OCI-LY7 (cell line): ENCODE measurements at regions not wholly inside any gene's neighbourhood (a gene's known extent, or its start where the extent isn't known, plus 50 kb on each side); places are given as distances from the start of the nearest gene placed in this dataset.

Experiments
- BruUV-seq: library from RNA; stranded (reverse); fragments of 400-500 nt; replicated peaks from 2 replicates; lab custom pipeline; 2021; lab: Mats Ljungman, UMichigan
- CTCF ChIA-PET: fragments of 300-600 bp; sonication (Branson Sonifier 250); formaldehyde crosslinking; loops from one replicate; lab custom pipeline; 2022; ENCODE audit warnings: antibody characterized with exemption; ENCODE audit not compliant: unreplicated experiment; lab: Charles Lee
- POLR2A ChIA-PET: fragments of 300-600 bp; sonication (Branson Sonifier 250); formaldehyde crosslinking; loops from one replicate; lab custom pipeline; 2022; ENCODE audit warnings: antibody characterized with exemption; lab: Charles Lee
- DNase-seq: peaks from one replicate; pipeline ENCODE4 v3.0.0-alpha.2; 2015; ENCODE audit warnings: low spot score
- H2AFZ ChIP-seq: fragments of 200-600 bp; sonication (generic), shearing (Covaris generic); 2 replicates; pipeline ENCODE4 v1.6.1; 2014; ENCODE audit warnings: mild to moderate bottlenecking, antibody characterized with exemption, low read length, moderate library complexity
- H3K27ac ChIP-seq: fragments of 200-600 bp; sonication (generic); 2 replicates; pipeline ENCODE4 v1.5.1; 2014; ENCODE audit warnings: mixed run types, low read depth, mild to moderate bottlenecking, moderate library complexity, low read length, inconsistent platforms; ENCODE audit not compliant: poor library complexity, severe bottlenecking
- H3K36me3 ChIP-seq: fragments of 200-600 bp; sonication (generic); 2 replicates; pipeline ENCODE4 v1.6.1; 2014; ENCODE audit warnings: mild to moderate bottlenecking, antibody characterized with exemption, low read length, moderate library complexity, mixed read lengths; ENCODE audit not compliant: insufficient read depth
- H3K4me1 ChIP-seq: fragments of 200-600 bp; sonication (generic); 2 replicates; pipeline ENCODE4 v1.5.1; 2014; ENCODE audit warnings: mild to moderate bottlenecking, low read length; ENCODE audit not compliant: insufficient read depth, poor library complexity, severe bottlenecking
- H3K4me2 ChIP-seq: fragments of 200-600 bp; sonication (generic); 2 replicates; pipeline ENCODE4 v1.6.1; 2014; ENCODE audit warnings: mild to moderate bottlenecking, low read length
- H3K4me3 ChIP-seq: fragments of 200-600 bp; sonication (generic); 2 replicates; pipeline ENCODE4 v1.5.1; 2014; ENCODE audit warnings: mild to moderate bottlenecking, low read depth, low read length; ENCODE audit not compliant: poor library complexity, severe bottlenecking
- H3K79me2 ChIP-seq: fragments of 200-600 bp; sonication (generic); 2 replicates; pipeline ENCODE4 v1.6.1; 2016; ENCODE audit warnings: low read depth, mild to moderate bottlenecking, low read length, moderate library complexity, mixed read lengths; ENCODE audit not compliant: insufficient read depth
- H3K9me2 ChIP-seq: fragments of 200-600 bp; sonication (generic); 2 replicates; pipeline ENCODE4 v1.6.1; 2016; ENCODE audit warnings: mild to moderate bottlenecking, low read length, mixed read lengths; ENCODE audit not compliant: insufficient read depth
- H3K9me3 ChIP-seq: fragments of 200-600 bp; sonication (generic); 2 replicates; pipeline ENCODE4 v1.6.1; 2014; ENCODE audit warnings: mild to moderate bottlenecking, mixed run types, low read length, mixed read lengths
- H4K20me1 ChIP-seq: fragments of 200-600 bp; sonication (generic); 2 replicates; pipeline ENCODE4 v1.6.1; 2014; ENCODE audit warnings: mild to moderate bottlenecking, antibody characterized with exemption, low read length, moderate library complexity, mixed read lengths; ENCODE audit not compliant: insufficient read depth
- EZH2phosphoT487 ChIP-seq: fragments of 200-600 bp; sonication (generic); IDR thresholded peaks from 2 replicates; pipeline ENCODE4 v1.6.1; 2018; ENCODE audit warnings: low read depth, borderline replicate concordance, mild to moderate bottlenecking, mixed run types, antibody characterized with exemption, low read length, moderate library complexity, mixed read lengths
- intact Hi-C: fragments of 100-400 bp; cut with micrococcal nuclease; formaldehyde crosslinking; loops from one replicate; pipeline ENCODE4 v1.10.0; 2022; ENCODE audit not compliant: unreplicated experiment
- TF ChIP-seq, protein P1 (sequence below): fragments of 200-600 bp; sonication (generic); conservative IDR thresholded peaks from 2 replicates; pipeline ENCODE4 v1.5.1; 2014; ENCODE audit warnings: mild to moderate bottlenecking, antibody characterized with exemption, low read length, moderate library complexity, mixed read lengths

DNA sequence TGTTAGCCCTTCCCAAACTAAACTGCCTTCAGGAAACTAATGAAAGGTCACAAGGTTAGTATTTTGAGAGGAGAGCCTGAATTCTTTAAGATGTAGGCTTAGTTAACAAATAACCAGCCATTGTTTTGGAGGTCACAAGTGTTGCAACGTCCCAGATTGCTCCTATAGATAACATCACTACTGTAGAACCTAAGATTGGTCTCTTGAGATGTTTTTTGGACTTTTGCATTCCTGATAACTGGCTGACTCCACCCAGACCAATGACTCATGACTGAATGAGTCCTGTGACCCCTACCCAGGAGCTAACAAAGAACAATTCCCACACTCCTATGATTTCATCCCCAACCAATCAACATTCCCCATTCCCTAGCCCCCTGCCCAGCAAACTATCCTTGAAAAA, 178.8 kb downstream of the SCP2D1 start:
- Histone ChIP-seq H3K79me2 (no peaks in the 10 kb centered on the region), H3K36me3 (no peaks in the 10 kb centered on the region), H3K4me2 (no peak overlapping the region), H3K4me1 (no peaks in the 10 kb centered on the region), H3K9me3 (no peaks in the 10 kb centered on the region), H3K9me2 (no peaks in the 10 kb centered on the region), H4K20me1 (no peaks in the 10 kb centered on the region), H3K27ac (no peak overlapping the region), H3K4me3 (no peak overlapping the region), H2AFZ (no peak overlapping the region)
- CTCF ChIA-PET, result no interaction called here
- no TSS peak for BruUV-seq
- intact Hi-C loops, result no loop called here
- POLR2A ChIA-PET, result interaction anchor here (0.7 to 1.0 kb wide), 4 partner anchors 12 to 65 kb away, joined by 3 to 5 read pairs (median 4); no protein-coding TSS in a partner anchor
- TF ChIP-seq EZH2phosphoT487, result no peak
- TF ChIP-seq, protein P1, sequence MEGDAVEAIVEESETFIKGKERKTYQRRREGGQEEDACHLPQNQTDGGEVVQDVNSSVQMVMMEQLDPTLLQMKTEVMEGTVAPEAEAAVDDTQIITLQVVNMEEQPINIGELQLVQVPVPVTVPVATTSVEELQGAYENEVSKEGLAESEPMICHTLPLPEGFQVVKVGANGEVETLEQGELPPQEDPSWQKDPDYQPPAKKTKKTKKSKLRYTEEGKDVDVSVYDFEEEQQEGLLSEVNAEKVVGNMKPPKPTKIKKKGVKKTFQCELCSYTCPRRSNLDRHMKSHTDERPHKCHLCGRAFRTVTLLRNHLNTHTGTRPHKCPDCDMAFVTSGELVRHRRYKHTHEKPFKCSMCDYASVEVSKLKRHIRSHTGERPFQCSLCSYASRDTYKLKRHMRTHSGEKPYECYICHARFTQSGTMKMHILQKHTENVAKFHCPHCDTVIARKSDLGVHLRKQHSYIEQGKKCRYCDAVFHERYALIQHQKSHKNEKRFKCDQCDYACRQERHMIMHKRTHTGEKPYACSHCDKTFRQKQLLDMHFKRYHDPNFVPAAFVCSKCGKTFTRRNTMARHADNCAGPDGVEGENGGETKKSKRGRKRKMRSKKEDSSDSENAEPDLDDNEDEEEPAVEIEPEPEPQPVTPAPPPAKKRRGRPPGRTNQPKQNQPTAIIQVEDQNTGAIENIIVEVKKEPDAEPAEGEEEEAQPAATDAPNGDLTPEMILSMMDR, result no peak
- no peak for DNase-seq

DNA sequence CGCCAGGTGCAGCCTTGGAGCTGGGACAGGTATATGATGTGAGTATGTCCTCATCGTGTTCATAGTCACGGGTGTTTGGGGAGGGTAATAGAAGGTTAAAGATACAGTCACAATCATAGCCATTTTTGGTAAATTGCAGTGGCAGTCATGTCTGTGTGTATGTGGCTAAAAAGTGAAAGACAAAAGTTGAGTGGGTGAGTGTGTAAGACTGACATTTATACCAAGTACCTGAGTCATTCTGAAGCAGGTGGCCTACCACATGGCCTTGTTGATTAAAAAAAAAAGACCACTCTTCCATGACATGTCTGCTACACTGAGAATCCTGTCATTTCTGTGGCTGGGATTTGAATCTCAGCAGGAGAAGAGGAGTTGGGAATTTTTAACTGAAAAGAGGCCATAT, 181.9 kb downstream of the SCP2D1 start:
- intact Hi-C loops, result no loop called here
- H3K9me2 ChIP-seq, result no peaks in the 10 kb centered on the region
- TF ChIP-seq, protein P1, result no peak
- TF ChIP-seq EZH2phosphoT487, result no peak
- no peak overlapping the region for H2AFZ ChIP-seq
- H4K20me1 ChIP-seq, result no peaks in the 10 kb centered on the region
- no peaks in the 10 kb centered on the region for H3K79me2 ChIP-seq
- BruUV-seq, result no TSS peak
- no peak overlapping the region for H3K4me2 ChIP-seq
- CTCF ChIA-PET, result no interaction called here
- H3K9me3 ChIP-seq, result no peaks in the 10 kb centered on the region
- no peaks in the 10 kb centered on the region for H3K36me3 ChIP-seq
- DNase-seq, result no peak
- H3K4me1 ChIP-seq, result no peaks in the 10 kb centered on the region
- H3K4me3 ChIP-seq, result no peak overlapping the region
- no peak overlapping the region for H3K27ac ChIP-seq
- POLR2A ChIA-PET, result interaction anchor here (0.6 to 1.2 kb wide), 2 partner anchors 117 to 154 kb away, joined by 4 to 6 read pairs; no protein-coding TSS in a partner anchor

DNA sequence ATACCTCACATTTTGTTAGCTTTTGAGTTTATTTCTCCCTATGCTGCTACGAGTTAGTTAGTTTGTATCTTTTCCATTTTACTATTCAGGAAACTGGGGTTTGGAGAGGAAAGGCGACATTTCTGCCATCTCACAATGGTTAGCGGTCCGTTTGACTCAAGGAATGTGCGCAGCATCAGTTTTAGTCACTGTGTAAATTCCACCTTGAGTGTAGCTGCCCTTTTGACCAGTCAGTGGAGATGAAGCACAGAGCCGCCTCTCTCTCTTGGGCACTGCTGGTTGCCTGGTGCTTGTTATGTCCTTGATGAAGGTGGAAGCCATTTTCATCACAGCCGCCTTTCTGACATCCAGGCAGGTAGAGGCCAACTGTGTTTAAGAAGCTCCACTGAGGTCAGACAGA, 185.5 kb downstream of the SCP2D1 start:
- Histone ChIP-seq H3K4me3 (no peak overlapping the region), H3K9me3 (no peaks in the 10 kb centered on the region), H3K9me2 (no peaks in the 10 kb centered on the region), H3K4me1 (no peaks in the 10 kb centered on the region), H3K27ac (no peak overlapping the region), H2AFZ (no peak overlapping the region), H3K79me2 (no peaks in the 10 kb centered on the region), H3K4me2 (no peak overlapping the region), H4K20me1 (no peaks in the 10 kb centered on the region), H3K36me3 (no peaks in the 10 kb centered on the region)
- POLR2A ChIA-PET, result no interaction called here
- BruUV-seq, result no TSS peak
- DNase-seq, result no peak
- CTCF ChIA-PET, result no interaction called here
- intact Hi-C loops, result no loop called here
- TF ChIP-seq, protein P1, result no peak
- TF ChIP-seq EZH2phosphoT487, result no peak
